ENCODE measurements at regions not wholly inside any gene's neighbourhood (a gene's known extent, or its start where the extent isn't known, plus 50 kb on each side); places are given as distances from the start of the nearest gene placed in this dataset.

GRCh38 chr15:36313021-36313420 lies 266.4 kb upstream of the CDIN1 start:
- POLR2A ChIA-PET: no interaction called here
- in situ Hi-C loops (cut with HindIII; ENCODE audit: low pct_unique_long_range_greater_than_20kb, low sequenced_read_pairs): no loop called here
- BruUV-seq (replicated peaks): no TSS peak

GRCh38 chr15:36313736-36314280 lies 265.6 kb upstream of the CDIN1 start:
- no TSS peak for BruUV-seq (replicated peaks)
- POLR2A ChIA-PET: no interaction called here
- TF ChIP-seq TCF7L2 (IDR thresholded peaks at IDR 0.05; ENCODE audit: low read depth, low read length) (no peak), SIN3A (IDR thresholded peaks at IDR 0.05; ENCODE audit: borderline replicate concordance, insufficient read depth, low read depth, low read length) (no peak), POLR2AphosphoS5 (IDR thresholded peaks at IDR 0.05; ENCODE audit: low read depth, low read length) (no peak), REST (IDR thresholded peaks at IDR 0.05; ENCODE audit: insufficient read depth in 1 of 2, low read depth in 2 of 2, low read length in 1 of 2) (no peak), CTCF (IDR thresholded peaks at IDR 0.05) (no peak)
- Histone ChIP-seq H3K36me3 (ENCODE audit: control insufficient read depth, insufficient read depth, low read length) (no peaks in the 10 kb centered on the region), H3K27me3 (ENCODE audit: control insufficient read depth, insufficient read depth, low read length) (no peaks in the 10 kb centered on the region), H3K4me3 (ENCODE audit: low read depth in 2 of 2, low read length in 2 of 2) (no peak overlapping the region), H3K27ac (ENCODE audit: low read length) (no peak overlapping the region), H3K4me1 (ENCODE audit: control insufficient read depth, insufficient read depth, low read length) (no peaks in the 10 kb centered on the region), H3K9me3 (ENCODE audit: control insufficient read depth, insufficient read depth, low read depth, low read length) (no peaks in the 10 kb centered on the region)
- DNase-seq (ENCODE audit: low read depth, low spot score): no peak
- ATAC-seq: no peak
- CTCF ChIA-PET: no interaction called here
- intact Hi-C loops (cut with micrococcal nuclease; ENCODE audit: unreplicated experiment) (no loop called here), in situ Hi-C loops (cut with HindIII; ENCODE audit: low pct_unique_long_range_greater_than_20kb, low sequenced_read_pairs) (no loop called here)

More at GRCh38 chr15:36313021-36313420, 266.4 kb upstream of the CDIN1 start:
- intact Hi-C loops (cut with micrococcal nuclease; ENCODE audit: unreplicated experiment): no loop called here
- ATAC-seq (no peak), DNase-seq (ENCODE audit: low read depth, low spot score) (no peak)
- Histone ChIP-seq H3K27ac (ENCODE audit: low read length) (no peak overlapping the region), H3K27me3 (ENCODE audit: control insufficient read depth, insufficient read depth, low read length) (no peaks in the 10 kb centered on the region), H3K4me3 (ENCODE audit: low read depth in 2 of 2, low read length in 2 of 2) (no peak overlapping the region), H3K9me3 (ENCODE audit: control insufficient read depth, insufficient read depth, low read depth, low read length) (no peaks in the 10 kb centered on the region), H3K4me1 (ENCODE audit: control insufficient read depth, insufficient read depth, low read length) (no peaks in the 10 kb centered on the region), H3K36me3 (ENCODE audit: control insufficient read depth, insufficient read depth, low read length) (no peaks in the 10 kb centered on the region)
- CTCF ChIA-PET: no interaction called here
- TF ChIP-seq CTCF (IDR thresholded peaks at IDR 0.05) (no peak), TCF7L2 (IDR thresholded peaks at IDR 0.05; ENCODE audit: low read depth, low read length) (no peak)

Data from Panc1 (cell line).